ENCODE measurements at regions not wholly inside any gene's neighbourhood (a gene's known extent, or its start where the extent isn't known, plus 50 kb on each side); places are given as distances from the start of the nearest gene placed in this dataset.

DNA sequence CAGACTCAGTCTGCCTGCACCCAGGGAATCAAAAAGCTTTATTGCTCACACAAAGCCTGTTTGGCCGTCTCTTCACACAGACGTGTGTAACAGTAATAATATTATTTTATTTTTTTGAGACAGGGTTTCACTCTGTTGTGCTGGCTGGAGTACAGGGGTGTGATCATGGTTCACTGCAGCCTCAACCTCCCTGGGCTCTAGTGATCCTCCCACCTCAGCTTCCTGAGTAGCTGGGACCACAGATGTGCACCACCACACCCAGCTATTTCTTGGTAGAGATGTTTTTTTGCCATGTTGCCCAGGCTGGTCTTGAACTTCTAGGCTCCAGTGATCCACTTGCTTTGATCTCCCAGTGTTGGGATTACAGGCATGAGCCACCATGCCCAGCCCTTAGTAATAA lies 88.4 kb upstream of the DCD start:
- no peak overlapping the region for H3K4me3 ChIP-seq (ENCODE audit: low read length)
- no peak for DNase-seq (ENCODE audit: low read depth)
- TF ChIP-seq CTCF (conservative IDR thresholded peaks at IDR 0.05; ENCODE audit: low read depth, low read length): no peak

- no peak for DNase-seq (ENCODE audit: low read depth)
- TF ChIP-seq CTCF (conservative IDR thresholded peaks at IDR 0.05; ENCODE audit: low read depth, low read length): no peak
- H3K4me3 ChIP-seq (ENCODE audit: low read length): no peak overlapping the region
These were observed 86.2 kb upstream of the DCD start for GRCh38 chr12:54734196-54734950.

DNA sequence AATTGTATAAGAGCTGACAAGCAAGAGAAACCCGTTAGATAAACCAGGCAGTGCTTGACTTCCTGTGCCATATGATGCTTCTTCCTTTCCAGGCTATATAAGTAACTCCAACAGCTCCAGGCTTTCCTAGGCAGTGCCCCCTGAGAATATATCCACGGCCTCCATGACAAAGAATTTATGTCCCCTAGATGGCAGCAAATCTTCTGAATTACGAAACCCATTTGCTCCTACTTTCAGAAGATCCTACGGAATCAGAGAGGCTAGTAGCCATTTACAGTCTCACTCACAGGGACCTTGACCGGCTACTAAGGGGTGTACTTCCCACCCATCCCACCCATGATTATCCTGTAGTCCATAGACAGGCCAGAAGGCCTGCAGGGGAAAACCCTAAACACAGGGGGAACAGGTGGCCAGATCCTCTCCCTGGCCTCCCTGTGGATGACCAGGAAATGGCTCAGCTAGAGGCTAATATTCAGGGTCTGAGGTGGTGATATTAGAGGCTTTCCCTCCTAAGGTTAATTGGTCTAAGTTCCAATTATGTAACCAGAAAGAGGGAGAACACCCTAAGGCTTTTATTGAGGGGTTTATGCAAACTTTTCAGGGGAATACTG lies 77.2 kb upstream of the DCD start:
- DNase-seq (ENCODE audit: low read depth): no peak
- H3K4me3 ChIP-seq (ENCODE audit: low read length): no peak overlapping the region
- TF ChIP-seq CTCF (conservative IDR thresholded peaks at IDR 0.05; ENCODE audit: low read depth, low read length): peak; percentile 28

DNA sequence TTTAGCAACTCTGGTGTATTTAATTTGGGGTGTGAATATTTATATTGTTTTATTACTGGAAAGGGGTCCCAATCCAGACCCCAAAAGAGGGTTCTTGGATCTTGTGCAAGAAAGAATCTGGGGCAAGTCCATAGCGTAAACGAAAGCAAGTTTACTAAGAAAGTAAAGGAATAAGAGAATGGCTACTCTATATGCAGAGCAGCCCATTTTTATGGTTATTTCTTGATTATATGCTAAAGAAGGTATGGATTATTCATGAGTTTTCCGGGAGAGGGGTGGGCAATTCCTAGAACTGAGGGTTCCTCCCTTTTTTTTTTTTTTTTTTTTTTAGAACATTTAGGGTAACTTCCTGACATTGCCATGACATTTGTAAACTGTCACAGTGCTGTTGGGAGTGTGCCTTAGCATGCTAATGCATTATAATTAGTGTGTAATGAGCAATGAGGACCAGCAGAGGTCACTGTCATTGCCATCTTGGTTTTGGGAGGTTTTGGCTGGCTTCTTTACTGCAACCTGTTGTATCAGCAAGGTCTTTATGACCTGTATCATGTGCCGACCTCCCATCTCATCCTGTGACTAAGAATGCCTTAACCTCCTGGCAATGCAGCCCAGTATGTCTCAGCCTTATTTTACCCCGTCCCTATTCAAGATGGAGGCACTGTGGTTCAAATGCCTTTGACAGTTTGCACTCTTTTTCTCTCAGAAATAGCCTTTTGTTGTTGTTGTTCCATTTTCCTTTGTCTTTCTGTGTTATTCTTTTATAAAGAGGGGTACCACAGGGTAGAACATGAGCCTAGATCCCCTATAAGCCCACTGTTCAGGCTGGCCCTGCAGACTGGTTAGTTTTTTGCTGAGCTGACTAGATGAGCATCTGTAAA lies 75.5 kb upstream of the DCD start:
- no peak for DNase-seq (ENCODE audit: low read depth)
- TF ChIP-seq CTCF (conservative IDR thresholded peaks at IDR 0.05; ENCODE audit: low read depth, low read length): peak; percentile 61
- H3K4me3 ChIP-seq (ENCODE audit: low read length): no peak overlapping the region

GRCh38 chr12:54721312-54721711 lies 73.1 kb upstream of the DCD start:
- DNase-seq (ENCODE audit: low read depth): no peak
- H3K4me3 ChIP-seq (ENCODE audit: low read length): no peak overlapping the region
- TF ChIP-seq CTCF (conservative IDR thresholded peaks at IDR 0.05; ENCODE audit: low read depth, low read length): no peak

- no peak for DNase-seq (ENCODE audit: low read depth)
- TF ChIP-seq CTCF (conservative IDR thresholded peaks at IDR 0.05; ENCODE audit: low read depth, low read length): no peak
These were observed 71.5 kb upstream of the DCD start for GRCh38 chr12:54719691-54720090.

More at GRCh38 chr12:54719691-54720090, 71.5 kb upstream of the DCD start:
- H3K4me3 ChIP-seq (ENCODE audit: low read length): no peak overlapping the region

Data from retinal pigment epithelial cell (primary cell).